Panc1 (cell line): ENCODE measurements at regions not wholly inside any gene's neighbourhood (a gene's known extent, or its start where the extent isn't known, plus 50 kb on each side); places are given as distances from the start of the nearest gene placed in this dataset.
"Not testable (repeated sequence)": the region's sequence is repeated elsewhere in the genome, so short reads cannot be mapped to it uniquely, and the experiment has no call there.

Experiments
- ATAC-seq: fragments of 200-7000 bp; cut with Tn5 transposase; 2 replicates; pipeline ENCODE4 v1.9.1; 2020; ENCODE audit warnings: mild to moderate bottlenecking, moderate library complexity
- BruUV-seq: library from RNA; stranded (reverse); fragments of 400-500 nt; replicated peaks from 2 replicates; lab custom pipeline; 2021; lab: Mats Ljungman, UMichigan
- CTCF ChIA-PET: fragments of 300-600 bp; sonication (Branson Sonifier 250); formaldehyde crosslinking; loops from one replicate; lab custom pipeline; 2022; ENCODE audit warnings: antibody characterized with exemption; lab: Charles Lee
- POLR2A ChIA-PET: fragments of 300-600 bp; sonication (Branson Sonifier 250); formaldehyde crosslinking; loops from one replicate; lab custom pipeline; 2022; ENCODE audit warnings: antibody characterized with exemption; lab: Charles Lee
- DNase-seq: peaks from one replicate; pipeline ENCODE4 v3.0.0-alpha.2; 2010; ENCODE audit warnings: low read depth, low spot score
- H3K27ac ChIP-seq: 2 replicates; pipeline ENCODE4 v1.5.1; 2011; ENCODE audit warnings: mild to moderate bottlenecking, low read length, inconsistent platforms
- H3K27me3 ChIP-seq: fragments of 200-500 bp; sonication (Bioruptor generic); 2 replicates; pipeline ENCODE4 v1.6.0; 2014; ENCODE audit warnings: low read length, inconsistent platforms; ENCODE audit not compliant: control insufficient read depth, insufficient read depth
- H3K36me3 ChIP-seq: fragments of 200-500 bp; sonication (Bioruptor generic); 2 replicates; pipeline ENCODE4 v1.5.1; 2014; ENCODE audit warnings: inconsistent platforms, mild to moderate bottlenecking, low read length, moderate library complexity; ENCODE audit not compliant: control insufficient read depth, insufficient read depth
- H3K4me1 ChIP-seq: 2 replicates; pipeline ENCODE4 v1.5.1; 2011; ENCODE audit warnings: inconsistent platforms, mild to moderate bottlenecking, low read length, moderate library complexity; ENCODE audit not compliant: control insufficient read depth, insufficient read depth
- H3K4me3 ChIP-seq, 2 experiments: 2 replicates each; pipeline ENCODE4 v1.5.1; 2011 to 2012; ENCODE audit warnings: low read depth in 2 of 2, low read length in 2 of 2, mild to moderate bottlenecking in 2 of 2, inconsistent platforms in 1 of 2, moderate library complexity in 1 of 2
- H3K9me3 ChIP-seq: fragments of 200-500 bp; sonication (Bioruptor generic); 2 replicates; pipeline ENCODE4 v1.5.1; 2014; ENCODE audit warnings: low read depth, mild to moderate bottlenecking, inconsistent platforms, low read length, moderate library complexity; ENCODE audit not compliant: control insufficient read depth, insufficient read depth
- CTCF ChIP-seq: fragments of 450-650 bp; IDR thresholded peaks from 2 replicates; pipeline ENCODE4 v1.5.1; 2017; ENCODE audit warnings: mild to moderate bottlenecking
- POLR2AphosphoS5 ChIP-seq: IDR thresholded peaks from 2 replicates; pipeline ENCODE4 v1.6.1; 2012; ENCODE audit warnings: mild to moderate bottlenecking, low read depth, low read length, moderate library complexity
- REST ChIP-seq, 2 experiments: IDR thresholded peaks; 2 replicates each; pipeline ENCODE4 v1.6.1; 2011 to 2012; ENCODE audit warnings: low read depth in 2 of 2, control low read depth in 1 of 2, low read length in 1 of 2, mild to moderate bottlenecking in 1 of 2, moderate library complexity in 1 of 2; ENCODE audit not compliant: insufficient read depth in 1 of 2
- SIN3A ChIP-seq: IDR thresholded peaks from 2 replicates; pipeline ENCODE4 v1.6.1; 2012; ENCODE audit warnings: low read depth, mild to moderate bottlenecking, low read length, moderate library complexity, borderline replicate concordance; ENCODE audit not compliant: insufficient read depth
- TCF7L2 ChIP-seq: IDR thresholded peaks from 2 replicates; pipeline ENCODE4 v1.6.1; 2011; ENCODE audit warnings: mild to moderate bottlenecking, low read depth, low read length, inconsistent platforms
- in situ Hi-C: cut with HindIII; loops from 2 replicates; pipeline ENCODE4 v1.10.0; 2016; ENCODE audit warnings: low sequenced_read_pairs, low pct_unique_long_range_greater_than_20kb
- intact Hi-C: fragments of 100-400 bp; cut with micrococcal nuclease; formaldehyde crosslinking; loops from one replicate; pipeline ENCODE4 v1.10.0; 2022; ENCODE audit not compliant: unreplicated experiment

DNA sequence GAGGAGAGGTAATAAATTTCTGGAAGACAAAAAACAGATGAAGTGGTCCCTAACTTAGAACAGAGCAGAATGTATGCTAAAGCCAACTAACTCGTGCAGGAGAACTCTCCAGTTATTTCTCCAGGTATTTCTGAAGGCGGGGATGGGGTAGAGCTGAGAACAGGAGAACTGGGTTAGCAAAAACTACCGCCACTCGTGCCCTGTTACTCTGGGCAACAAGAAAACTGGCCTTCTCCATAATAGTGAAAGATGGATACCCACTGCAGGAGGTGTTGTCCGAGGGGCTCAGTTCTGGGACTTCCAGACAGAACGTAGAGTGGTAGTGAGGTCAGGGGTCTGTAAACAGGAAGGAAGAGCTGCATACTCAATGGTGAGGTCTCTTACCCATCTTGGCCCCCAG, 187.3 kb upstream of the FRMD6 start:
- in situ Hi-C loops (no loop called here), intact Hi-C loops (no loop called here)
- Histone ChIP-seq H3K9me3 (no peaks in the 10 kb centered on the region), H3K4me3 (no peak overlapping the region), H3K27ac (no peak overlapping the region), H3K36me3 (no peaks in the 10 kb centered on the region; the same call in 1 of the 2 replicates), H3K27me3 (no peaks in the 10 kb centered on the region), H3K4me1 (no peaks in the 10 kb centered on the region)
- ChIA-PET CTCF (no interaction called here), POLR2A (no interaction called here)
- ATAC-seq (no peak), DNase-seq (no peak)
- BruUV-seq, result no TSS peak
- no peak for TF ChIP-seq TCF7L2

DNA sequence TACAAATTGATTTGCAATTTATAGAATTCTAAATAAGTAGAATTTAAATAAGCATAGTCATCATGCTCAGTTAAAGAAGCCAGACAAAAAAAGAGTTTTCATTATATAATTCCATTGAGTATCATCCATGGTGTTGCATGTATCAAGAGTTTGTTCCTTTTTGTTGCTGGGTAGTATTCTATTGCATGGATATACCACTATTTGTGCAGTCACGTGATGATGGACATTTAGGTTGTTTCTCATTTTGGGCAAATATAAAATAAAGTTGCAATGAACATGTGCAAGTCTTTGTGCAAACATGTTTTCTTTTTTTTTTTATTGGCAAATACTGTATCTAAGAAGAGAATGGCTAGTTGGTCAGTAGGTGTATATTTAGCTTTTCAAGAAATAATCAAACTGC, 186.2 kb upstream of the FRMD6 start:
- H3K27ac ChIP-seq, result no peak overlapping the region
- no peak for TF ChIP-seq REST (IDR thresholded peaks at IDR 0.05; ENCODE audit: insufficient read depth in 1 of 2, low read depth in 2 of 2, low read length in 1 of 2)
- TF ChIP-seq SIN3A, result no peak
- no peak for TF ChIP-seq TCF7L2
- no peak for TF ChIP-seq POLR2AphosphoS5
- no peak for TF ChIP-seq CTCF
- no peaks in the 10 kb centered on the region for H3K27me3 ChIP-seq
- ATAC-seq (no peak), DNase-seq (no peak)
- H3K9me3 ChIP-seq, result no peaks in the 10 kb centered on the region
- CTCF ChIA-PET, result no interaction called here
- H3K4me3 ChIP-seq, result no peak overlapping the region
- no peaks in the 10 kb centered on the region; the same call in 1 of the 2 replicates for H3K36me3 ChIP-seq
- POLR2A ChIA-PET, result interaction anchor here (0.7 kb wide), 1 partner anchor 482 kb away, joined by 3 read pairs; no protein-coding TSS in a partner anchor
- intact Hi-C loops (no loop called here), in situ Hi-C loops (no loop called here)
- no TSS peak for BruUV-seq
- H3K4me1 ChIP-seq, result no peaks in the 10 kb centered on the region

DNA sequence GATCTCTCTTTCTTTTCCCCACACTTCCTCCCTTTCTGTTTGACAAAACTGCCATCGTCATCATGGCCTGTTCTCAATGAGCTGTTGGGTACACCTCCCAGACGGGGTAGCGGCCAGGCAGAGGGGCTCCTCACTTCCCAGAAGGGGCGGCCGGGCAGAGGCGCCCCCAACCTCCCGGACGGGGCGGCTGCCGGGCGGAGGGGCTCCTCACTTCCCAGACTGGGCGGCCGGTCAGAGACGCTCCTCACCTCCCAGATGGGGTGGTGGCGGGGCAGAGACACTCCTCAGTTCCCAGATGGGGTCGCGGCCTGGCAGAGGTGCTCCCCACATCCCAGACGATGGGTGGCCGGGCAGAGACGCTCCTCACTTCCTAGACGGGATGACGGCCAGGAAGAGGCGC, 184.3 kb upstream of the FRMD6 start:
- DNase-seq, H3K4me1 ChIP-seq, H3K27ac ChIP-seq, BruUV-seq, H3K9me3 ChIP-seq, intact Hi-C loops, POLR2A ChIA-PET, ATAC-seq, in situ Hi-C loops, H3K4me3 ChIP-seq, CTCF ChIA-PET, H3K36me3 ChIP-seq, H3K27me3 ChIP-seq: not testable (repeated sequence)
